Pancreas (tissue), 10 donors: ENCODE measurements at regions not wholly inside any gene's neighbourhood (a gene's known extent, or its start where the extent isn't known, plus 50 kb on each side); places are given as distances from the start of the nearest gene placed in this dataset.

Source experiments
- ATAC-seq, 4 donors: fragments of 200-7000 bp; cut with Tn5 transposase; one replicate each; pipeline versions ENCODE4 v1.8.0 to v1.9.1; 2020; ENCODE audit warnings: mild to moderate bottlenecking in 4 of 4, moderate library complexity in 4 of 4
- DNase-seq, 6 donors: peaks; one replicate each; pipeline ENCODE4 v3.0.0-alpha.2; 2020
- FAIRE-seq: peaks from 2 replicates; lab custom pipeline; 2012; peaks lifted over from hg19 to GRCh38; lab: Jason Lieb, UNC
- H3K27ac ChIP-seq, 4 donors: fragments of 200-600 bp; sonication (generic); 1 replicate in 3 of 4; 2 replicates in 1 of 4; pipeline versions ENCODE4 v1.5.0 to v1.8.0; 2020
- H3K27me3 ChIP-seq, 4 donors: fragments of 200-600 bp; one replicate each; pipeline ENCODE4 v1.8.0; 2021
- H3K36me3 ChIP-seq, 3 donors: fragments of 200-600 bp; sonication (generic) in 1 of 3; one replicate each; pipeline versions ENCODE4 v1.5.0 to v1.8.0; 2020 to 2021
- H3K4me1 ChIP-seq, 3 donors: fragments of 200-600 bp; one replicate each; pipeline ENCODE4 v1.8.0; 2021
- H3K4me3 ChIP-seq, 4 donors: fragments of 200-600 bp; sonication (generic) in 2 of 4; one replicate each; pipeline versions ENCODE4 v1.5.0 to v1.8.0; 2020 to 2021
- H3K9me3 ChIP-seq, 4 donors: fragments of 200-600 bp; one replicate each; pipeline ENCODE4 v1.8.0; 2021
- WGBS, 2 donors: extraction: QIAGEN DNeasy Blood & Tissue Kit; methylation state at CpG; one replicate each; pipeline ENCODE4 v1.1.7; 2013; 5-methylcytosine and 5-hydroxymethylcytosine counted together
- intact Hi-C, 3 donors: fragments of 100-400 bp; cut with DNase I; formaldehyde crosslinking; loops; one replicate each; pipeline versions ENCODE4 v1.11.1 to v1.14.2; 2022
- TF ChIP-seq, protein P1 (sequence below), 4 donors: fragments of 200-600 bp; sonication (generic) in 3 of 4; IDR thresholded peaks; one replicate each; pipeline versions ENCODE4 v1.5.0 to v1.8.0; 2021; ENCODE audit warnings: antibody characterized with exemption in 4 of 4
- donor health status: healthy with polysubstance abuse.
- donor health status: DM: no; HTN: no; CAD: no; lungs with moderate emphysema.
- donor health status: DM: no; HTN: no; CAD: no.
- donor health status: control.
- donor health status: control.
- donor health status: Bipolar disorder and iron deficiency.
- donor health status: DM: yes; HTN: yes; CAD: no.
- donor health status: DM: no; HTN: no; CAD: no.
- donor health status: DM: no; HTN: no; CAD: no.
- donor health status: DM: yes; HTN: yes; CAD: no.

DNA sequence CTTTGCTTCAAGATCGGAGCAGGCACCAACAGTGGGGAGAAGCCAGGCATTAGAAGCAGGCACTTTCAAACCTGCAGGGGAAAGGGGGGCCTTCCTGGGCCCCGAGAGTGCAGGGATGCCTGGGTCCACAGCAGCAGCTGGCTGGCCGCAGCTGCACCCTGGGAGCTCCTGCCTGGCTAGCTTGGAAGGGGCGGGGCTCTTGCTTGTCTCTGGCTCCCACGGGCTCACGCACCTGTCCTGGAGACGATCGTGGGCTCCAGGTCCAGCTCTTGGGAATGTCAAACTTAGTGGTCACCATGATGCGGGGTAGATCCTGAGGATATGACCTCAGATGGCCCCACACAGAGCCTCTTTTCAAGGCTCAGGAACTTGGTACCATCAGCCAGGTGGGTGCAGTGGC, 1673.2 kb downstream of the LRRC4C start:
- ATAC-seq (no peak), DNase-seq (peak in 1 of 6 donors; percentile 44), FAIRE-seq (no peak)
- TF ChIP-seq, protein P1, sequence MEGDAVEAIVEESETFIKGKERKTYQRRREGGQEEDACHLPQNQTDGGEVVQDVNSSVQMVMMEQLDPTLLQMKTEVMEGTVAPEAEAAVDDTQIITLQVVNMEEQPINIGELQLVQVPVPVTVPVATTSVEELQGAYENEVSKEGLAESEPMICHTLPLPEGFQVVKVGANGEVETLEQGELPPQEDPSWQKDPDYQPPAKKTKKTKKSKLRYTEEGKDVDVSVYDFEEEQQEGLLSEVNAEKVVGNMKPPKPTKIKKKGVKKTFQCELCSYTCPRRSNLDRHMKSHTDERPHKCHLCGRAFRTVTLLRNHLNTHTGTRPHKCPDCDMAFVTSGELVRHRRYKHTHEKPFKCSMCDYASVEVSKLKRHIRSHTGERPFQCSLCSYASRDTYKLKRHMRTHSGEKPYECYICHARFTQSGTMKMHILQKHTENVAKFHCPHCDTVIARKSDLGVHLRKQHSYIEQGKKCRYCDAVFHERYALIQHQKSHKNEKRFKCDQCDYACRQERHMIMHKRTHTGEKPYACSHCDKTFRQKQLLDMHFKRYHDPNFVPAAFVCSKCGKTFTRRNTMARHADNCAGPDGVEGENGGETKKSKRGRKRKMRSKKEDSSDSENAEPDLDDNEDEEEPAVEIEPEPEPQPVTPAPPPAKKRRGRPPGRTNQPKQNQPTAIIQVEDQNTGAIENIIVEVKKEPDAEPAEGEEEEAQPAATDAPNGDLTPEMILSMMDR (IDR thresholded peaks at IDR 0.05), result no peak
- no peaks in the 10 kb centered on the region for H3K4me1 ChIP-seq
- no peaks in the 10 kb centered on the region for H3K27me3 ChIP-seq
- H3K36me3 ChIP-seq, result no peaks in the 10 kb centered on the region
- no peak overlapping the region for H3K4me3 ChIP-seq
- WGBS, 2 donors, result 80 to 86% methylated on average over 9 of the region's 9 CpGs
- H3K27ac ChIP-seq, result no peak overlapping the region
- no peaks in the 10 kb centered on the region for H3K9me3 ChIP-seq
- intact Hi-C loops, result no loop called here

DNA sequence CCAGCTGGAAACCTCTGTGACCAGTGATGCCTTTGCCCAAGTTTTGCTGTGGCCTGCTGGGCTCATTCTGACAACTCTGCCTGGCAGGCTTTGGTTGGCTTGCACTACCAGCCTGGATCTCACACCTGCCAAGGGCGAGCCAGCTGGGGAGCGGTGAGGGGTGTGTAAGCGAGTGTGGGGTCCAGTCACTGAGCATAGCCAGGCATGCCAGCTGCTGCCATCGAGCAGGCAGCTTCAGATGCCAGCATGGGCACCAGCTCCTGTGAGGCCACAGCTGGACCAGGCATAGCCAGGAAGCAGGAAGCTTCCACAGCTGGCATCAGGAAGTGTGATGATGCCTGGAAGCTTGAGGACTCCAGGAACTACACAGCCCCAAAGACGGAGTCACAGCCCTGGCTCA, 1674.6 kb downstream of the LRRC4C start:
- no peak for ATAC-seq
- peak in 1 of 6 donors; percentile 28 for DNase-seq
- no peaks in the 10 kb centered on the region for H3K9me3 ChIP-seq
- H3K27me3 ChIP-seq, result no peaks in the 10 kb centered on the region
- TF ChIP-seq, protein P1 (IDR thresholded peaks at IDR 0.05), result no peak
- no peak for FAIRE-seq
- intact Hi-C loops, result no loop called here
- 74 to 86% methylated on average over 5 of the region's 5 CpGs for WGBS, 2 donors
- H3K4me3 ChIP-seq, result no peak overlapping the region
- H3K27ac ChIP-seq, result no peak overlapping the region
- no peaks in the 10 kb centered on the region for H3K36me3 ChIP-seq
- no peaks in the 10 kb centered on the region for H3K4me1 ChIP-seq

DNA sequence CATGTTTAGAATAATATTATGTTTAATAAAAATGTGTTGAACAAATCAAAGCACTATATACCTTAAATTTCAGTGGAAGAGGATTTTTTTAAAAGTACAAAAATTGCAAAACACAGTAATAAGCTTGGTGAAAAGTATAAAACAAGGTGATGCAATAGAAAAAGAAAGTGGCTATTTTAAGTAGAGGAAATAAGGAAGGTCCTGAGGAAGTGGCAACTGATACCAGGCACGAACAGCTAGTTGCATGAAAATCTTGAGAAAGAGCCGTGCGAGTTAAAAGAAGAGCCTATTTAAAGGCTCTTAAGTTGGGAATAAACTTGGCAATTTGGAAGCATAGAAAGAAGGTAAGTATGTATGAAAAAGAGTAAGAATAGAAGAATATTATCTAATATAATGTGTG, 1679.3 kb downstream of the LRRC4C start:
- Histone ChIP-seq H3K27ac (no peak overlapping the region), H3K4me3 (no peak overlapping the region), H3K9me3 (no peaks in the 10 kb centered on the region), H3K36me3 (no peaks in the 10 kb centered on the region), H3K4me1 (no peaks in the 10 kb centered on the region), H3K27me3 (no peaks in the 10 kb centered on the region)
- intact Hi-C loops, result no loop called here
- WGBS, 2 donors, result 76 to 93% methylated on average over 3 of the region's 3 CpGs
- no peak for DNase-seq
- ATAC-seq, result no peak
- TF ChIP-seq, protein P1 (IDR thresholded peaks at IDR 0.05), result no peak
- FAIRE-seq, result no peak

DNA sequence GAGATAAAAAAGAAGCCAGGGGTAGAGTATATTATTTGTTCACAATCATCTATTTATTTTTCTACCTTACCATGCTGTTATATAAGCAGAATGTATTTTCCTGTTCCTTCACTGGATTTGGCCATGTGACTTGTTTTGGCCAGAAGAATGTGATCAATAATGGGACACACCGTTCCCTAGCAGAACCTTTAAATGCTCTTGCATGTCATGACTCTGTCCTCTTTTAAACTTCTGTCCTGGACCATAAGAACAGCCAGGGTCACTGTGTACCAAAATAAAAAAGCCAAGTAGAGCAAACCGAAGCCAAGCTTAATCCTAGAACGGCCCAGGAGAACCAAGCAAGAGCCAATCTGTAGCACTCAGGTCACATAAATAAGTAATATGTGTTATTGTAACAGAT, 1682.4 kb downstream of the LRRC4C start:
- ATAC-seq (peak in 1 of 4 donors; percentile 25), FAIRE-seq (no peak), DNase-seq (no peak)
- Histone ChIP-seq H3K4me3 (no peak overlapping the region), H3K27ac (no peak overlapping the region), H3K4me1 (peaks cover 0 to 6% (median 0%) of the 10 kb centered on the region in 3 donors), H3K36me3 (no peaks in the 10 kb centered on the region), H3K9me3 (no peaks in the 10 kb centered on the region), H3K27me3 (no peaks in the 10 kb centered on the region)
- intact Hi-C loops, result no loop called here
- TF ChIP-seq, protein P1 (IDR thresholded peaks at IDR 0.05), result no peak
- WGBS, 2 donors, result 32 to 34% methylated on average over 3 of the region's 3 CpGs

DNA sequence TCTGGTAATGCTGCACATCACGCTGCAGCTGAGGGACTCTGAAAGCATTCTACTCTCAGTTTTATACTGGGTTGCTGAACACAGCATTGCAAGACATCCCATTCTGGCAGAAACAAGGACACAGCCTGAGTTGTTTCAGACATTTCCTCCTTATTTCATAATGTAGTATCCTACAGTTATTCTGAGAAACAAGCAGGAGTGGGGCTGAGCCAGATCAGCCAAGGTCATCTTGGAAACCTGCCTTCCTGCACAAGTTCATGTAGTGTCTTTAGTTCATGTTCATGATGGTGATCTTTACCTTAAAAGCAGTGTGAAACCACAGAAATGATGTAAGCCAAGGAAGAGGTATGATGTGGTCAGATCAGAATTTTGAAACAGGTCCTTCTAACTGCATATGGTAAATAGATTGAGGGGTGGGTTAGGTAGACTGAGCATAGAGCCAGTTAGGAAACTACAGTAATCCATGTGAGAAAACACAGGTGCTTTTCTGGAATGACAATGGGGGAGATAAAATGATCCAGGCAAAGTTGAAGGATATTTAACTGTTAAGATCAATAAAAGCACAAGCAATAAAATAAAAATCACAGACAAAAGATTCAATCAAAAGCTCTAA, 1686.8 kb downstream of the LRRC4C start:
- Histone ChIP-seq H3K4me3 (no peak overlapping the region), H3K36me3 (no peaks in the 10 kb centered on the region), H3K27ac (peak overlapping the region in 1 of 4 donors; percentile 24), H3K27me3 (no peaks in the 10 kb centered on the region), H3K4me1 (peaks cover 0 to 6% (median 0%) of the 10 kb centered on the region in 3 donors), H3K9me3 (no peaks in the 10 kb centered on the region)
- TF ChIP-seq, protein P1 (IDR thresholded peaks at IDR 0.05), result no peak
- peak in 2 of 6 donors; percentile 19 to 34 for DNase-seq
- intact Hi-C loops, result no loop called here
- WGBS, 2 donors, result 48 to 64% methylated on average over 1 of the region's 1 CpG
- FAIRE-seq, result no peak
- peak; percentile 59 to 87 (median 77) for ATAC-seq
